GM12878 (cell line): ENCODE measurements at regions not wholly inside any gene's neighbourhood (a gene's known extent, or its start where the extent isn't known, plus 50 kb on each side); places are given as distances from the start of the nearest gene placed in this dataset.

Experiments
- CBFB ChIP-seq: IDR thresholded peaks from 2 replicates; pipeline ENCODE4 v1.6.1; 2016; ENCODE audit warnings: antibody characterized with exemption, low read depth
- EZH2 ChIP-seq: IDR thresholded peaks from 2 replicates; pipeline ENCODE4 v1.6.1; 2012; ENCODE audit warnings: low read depth, mild to moderate bottlenecking, control low read depth, inconsistent platforms, low read length, borderline replicate concordance; ENCODE audit not compliant: control insufficient read depth
- SRF ChIP-seq, 2 experiments: IDR thresholded peaks; 2 replicates each; pipeline ENCODE4 v1.6.1; 2011; ENCODE audit warnings: low read depth in 2 of 2, low read length in 2 of 2, mild to moderate bottlenecking in 1 of 2, moderate library complexity in 1 of 2
- TF ChIP-seq, protein P1 (sequence below), 3 experiments: IDR thresholded peaks in 2 of 3; conservative IDR thresholded peaks in 1 of 3; 2 replicates each; pipeline ENCODE4 v1.5.1; 2011; ENCODE audit warnings: low read depth in 3 of 3, low read length in 3 of 3, mild to moderate bottlenecking in 3 of 3, control low read depth in 2 of 3, moderate library complexity in 2 of 3, inconsistent platforms in 1 of 3, mixed read lengths in 1 of 3; ENCODE audit not compliant: control insufficient read depth in 2 of 3, insufficient read depth in 1 of 3; ENCODE audit errors: extremely low read depth in 1 of 3
- TF ChIP-seq, protein P2 (sequence below): IDR thresholded peaks from 2 replicates; pipeline ENCODE4 v1.6.1; 2011; ENCODE audit warnings: low read depth, low read length, improper control_type of control experiment, borderline replicate concordance

DNA sequence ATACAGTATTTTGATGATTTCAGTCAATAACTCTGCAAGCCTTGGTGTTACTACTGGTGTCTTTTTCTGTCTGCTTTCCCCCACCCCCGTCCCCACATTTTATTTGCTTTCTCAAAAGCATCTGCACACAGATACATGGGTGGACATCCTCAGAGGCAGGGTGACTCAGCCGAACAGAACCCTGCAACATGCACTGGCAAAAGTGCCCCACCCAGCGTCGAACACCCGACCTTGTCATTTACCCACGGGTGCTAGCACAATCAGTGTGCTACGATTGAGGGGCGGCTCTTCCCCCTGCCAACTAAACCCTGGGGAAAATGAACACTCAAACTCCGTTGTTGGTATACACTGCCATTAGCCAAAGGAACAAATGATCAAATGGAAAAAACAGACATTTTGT, 115.9 kb upstream of the NAA20 start:
- TF ChIP-seq EZH2 (no peak), CBFB (no peak), SRF (IDR thresholded peaks at IDR 0.05; ENCODE audit: low read depth in 2 of 2, low read length in 2 of 2) (no peak)
- TF ChIP-seq, protein P1, sequence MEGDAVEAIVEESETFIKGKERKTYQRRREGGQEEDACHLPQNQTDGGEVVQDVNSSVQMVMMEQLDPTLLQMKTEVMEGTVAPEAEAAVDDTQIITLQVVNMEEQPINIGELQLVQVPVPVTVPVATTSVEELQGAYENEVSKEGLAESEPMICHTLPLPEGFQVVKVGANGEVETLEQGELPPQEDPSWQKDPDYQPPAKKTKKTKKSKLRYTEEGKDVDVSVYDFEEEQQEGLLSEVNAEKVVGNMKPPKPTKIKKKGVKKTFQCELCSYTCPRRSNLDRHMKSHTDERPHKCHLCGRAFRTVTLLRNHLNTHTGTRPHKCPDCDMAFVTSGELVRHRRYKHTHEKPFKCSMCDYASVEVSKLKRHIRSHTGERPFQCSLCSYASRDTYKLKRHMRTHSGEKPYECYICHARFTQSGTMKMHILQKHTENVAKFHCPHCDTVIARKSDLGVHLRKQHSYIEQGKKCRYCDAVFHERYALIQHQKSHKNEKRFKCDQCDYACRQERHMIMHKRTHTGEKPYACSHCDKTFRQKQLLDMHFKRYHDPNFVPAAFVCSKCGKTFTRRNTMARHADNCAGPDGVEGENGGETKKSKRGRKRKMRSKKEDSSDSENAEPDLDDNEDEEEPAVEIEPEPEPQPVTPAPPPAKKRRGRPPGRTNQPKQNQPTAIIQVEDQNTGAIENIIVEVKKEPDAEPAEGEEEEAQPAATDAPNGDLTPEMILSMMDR (IDR thresholded peaks at IDR 0.05 in 2 of 3, conservative IDR thresholded peaks at IDR 0.05 in 1 of 3; ENCODE audit: control insufficient read depth in 2 of 3, extremely low read depth in 1 of 3, insufficient read depth in 1 of 3, low read depth in 3 of 3, low read length in 3 of 3), result no peak
- TF ChIP-seq, protein P2, sequence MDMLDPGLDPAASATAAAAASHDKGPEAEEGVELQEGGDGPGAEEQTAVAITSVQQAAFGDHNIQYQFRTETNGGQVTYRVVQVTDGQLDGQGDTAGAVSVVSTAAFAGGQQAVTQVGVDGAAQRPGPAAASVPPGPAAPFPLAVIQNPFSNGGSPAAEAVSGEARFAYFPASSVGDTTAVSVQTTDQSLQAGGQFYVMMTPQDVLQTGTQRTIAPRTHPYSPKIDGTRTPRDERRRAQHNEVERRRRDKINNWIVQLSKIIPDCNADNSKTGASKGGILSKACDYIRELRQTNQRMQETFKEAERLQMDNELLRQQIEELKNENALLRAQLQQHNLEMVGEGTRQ, result no peak
